ENCODE measurements at regions not wholly inside any gene's neighbourhood (a gene's known extent, or its start where the extent isn't known, plus 50 kb on each side); places are given as distances from the start of the nearest gene placed in this dataset.

- no peak overlapping the region for H3K56ac ChIP-seq (replicated peaks; ENCODE audit: insufficient read length, low read depth, low read length)
- no peak overlapping the region for H3K27ac ChIP-seq (ENCODE audit: low read depth, low read length)
- no peak overlapping the region for H3K18ac ChIP-seq (ENCODE audit: extremely low read depth, low read length)
- no peak overlapping the region for H3K4me3 ChIP-seq (ENCODE audit: extremely low read depth in 1 of 4, insufficient read depth in 2 of 4, low read depth in 3 of 4, low read length in 4 of 4)
- no peak overlapping the region for H4K8ac ChIP-seq (ENCODE audit: extremely low read depth, insufficient read depth, low read length)
- DNase-seq (ENCODE audit: low read depth in 1 of 2, low spot score in 2 of 2) = no peak
- no peak overlapping the region for H3K4me2 ChIP-seq (ENCODE audit: insufficient read depth in 1 of 2, low read depth in 2 of 2, low read length in 2 of 2)
- H3K27me3 ChIP-seq (replicated peaks in 1 of 4; ENCODE audit: control insufficient read depth in 3 of 4, extremely low read depth in 1 of 4, insufficient read depth in 3 of 4, low read length in 3 of 4) = no peaks in the 10 kb centered on the region
- H4K91ac ChIP-seq (replicated peaks; ENCODE audit: insufficient read length, low read length) = no peak overlapping the region
- 91% methylated on average over 6 of the region's 6 CpGs; no CpG with 5 or more reads in 1 of the 2 experiments for WGBS, 2 experiments (ENCODE audit: extremely low coverage in 1 of 2, insufficient coverage in 1 of 2, insufficient read length in 1 of 2, insufficient replicate concordance in 2 of 2, low coverage in 1 of 2, low lambda C conversion rate in 2 of 2, missing lambda C conversion rate in 1 of 2)
- H4K20me1 ChIP-seq (replicated peaks in 1 of 2; ENCODE audit: control insufficient read depth in 1 of 2, insufficient read depth in 2 of 2, low read length in 2 of 2) = no peaks in the 10 kb centered on the region
- peaks cover 2% of the 10 kb centered on the region; the same call in 1 of the 2 replicates for H3K23me2 ChIP-seq (ENCODE audit: low read depth, low read length)
- H3K9ac ChIP-seq (replicated peaks in 1 of 4; ENCODE audit: extremely low read depth in 1 of 4, low read depth in 3 of 4, low read length in 3 of 4) = no peak overlapping the region
- H3K9me3 ChIP-seq (ENCODE audit: insufficient read depth in 2 of 2, low read depth in 1 of 2, low read length in 1 of 2) = no peaks in the 10 kb centered on the region
- no peak overlapping the region for H3K14ac ChIP-seq (ENCODE audit: insufficient read length)
- ChIA-PET POLR2A (ENCODE audit: partially characterized antibody) (no interaction called here), CTCF (ENCODE audit: partially characterized antibody) (interaction anchor here (1.3 kb wide), 1 partner anchor 207 kb away, joined by 5 read pairs; no protein-coding TSS in a partner anchor)
- H3K36me3 ChIP-seq (ENCODE audit: control insufficient read depth in 2 of 4, insufficient read depth in 4 of 4, low read length in 3 of 4) = no peaks in the 10 kb centered on the region
- H2AFZ ChIP-seq (ENCODE audit: low read length) = no peak overlapping the region
- no peak overlapping the region for H2BK15ac ChIP-seq (ENCODE audit: low read length)
- H2BK20ac ChIP-seq (ENCODE audit: low read length) = no peak overlapping the region
- H3K4me1 ChIP-seq (replicated peaks in 1 of 4; ENCODE audit: control insufficient read depth in 3 of 4, insufficient read depth in 4 of 4, low read length in 3 of 4) = no peaks in the 10 kb centered on the region
- no peak overlapping the region for H2AK5ac ChIP-seq (ENCODE audit: low read depth, low read length)
- H4K5ac ChIP-seq (ENCODE audit: insufficient read length, low read depth, low read length) = no peak overlapping the region
- no peaks in the 10 kb centered on the region for H3K79me2 ChIP-seq (ENCODE audit: control insufficient read depth in 1 of 2, insufficient read depth in 2 of 2, low read length in 2 of 2)
- no peaks in the 10 kb centered on the region for H3K79me1 ChIP-seq (ENCODE audit: low read depth, low read length)
- no peak for FAIRE-seq
- H2BK5ac ChIP-seq (ENCODE audit: low read depth, low read length) = no peak overlapping the region
- H2BK12ac ChIP-seq (ENCODE audit: low read depth, low read length) = no peak overlapping the region
- no peak overlapping the region for H2BK120ac ChIP-seq (replicated peaks; ENCODE audit: low read depth, low read length)
- H3K23ac ChIP-seq (ENCODE audit: insufficient read length) = no peak overlapping the region
- H3K4ac ChIP-seq (replicated peaks; ENCODE audit: insufficient read length, low read depth, low read length) = no peak overlapping the region
- TF ChIP-seq KDM4A (IDR thresholded peaks at IDR 0.05; ENCODE audit: low read depth, low read length, severe bottlenecking) = no peak
- TF ChIP-seq RBBP5 (IDR thresholded peaks at IDR 0.05; ENCODE audit: borderline replicate concordance, low read depth, low read length) = no peak
- TF ChIP-seq YY1 (IDR thresholded peaks at IDR 0.05; ENCODE audit: low read depth, low read length) = no peak
- TF ChIP-seq NRF1 (IDR thresholded peaks at IDR 0.05; ENCODE audit: low read depth, low read length) = no peak
- no peak for TF ChIP-seq CEBPB (IDR thresholded peaks at IDR 0.05; ENCODE audit: low read depth, low read length)
- TF ChIP-seq CHD1 (IDR thresholded peaks at IDR 0.05; ENCODE audit: low read depth, low read length) = no peak
- TF ChIP-seq SIRT6 (IDR thresholded peaks at IDR 0.05; ENCODE audit: low read length) = no peak
- no peak for TF ChIP-seq CHD2 (IDR thresholded peaks at IDR 0.05; ENCODE audit: low read length)
- no peak for TF ChIP-seq GABPA (IDR thresholded peaks at IDR 0.05; ENCODE audit: borderline replicate concordance, insufficient read depth, low read length)
- TF ChIP-seq CREB1 (IDR thresholded peaks at IDR 0.05) = no peak
- TF ChIP-seq CBX5 (IDR thresholded peaks at IDR 0.05; ENCODE audit: low read depth, low read length) = no peak
- TF ChIP-seq JUND (IDR thresholded peaks at IDR 0.05; ENCODE audit: low read length) = no peak
- no peak for TF ChIP-seq SP4 (IDR thresholded peaks at IDR 0.05; ENCODE audit: low read length)
- TF ChIP-seq KDM1A (IDR thresholded peaks at IDR 0.05; ENCODE audit: borderline replicate concordance, low read length) = no peak
- no peak for TF ChIP-seq RAD21 (IDR thresholded peaks at IDR 0.05 in 1 of 2, conservative IDR thresholded peaks at IDR 0.05 in 1 of 2; ENCODE audit: low read depth in 2 of 2, low read length in 2 of 2)
- TF ChIP-seq HDAC2 (IDR thresholded peaks at IDR 0.05; ENCODE audit: borderline replicate concordance in 1 of 2, low read depth in 2 of 2, low read length in 2 of 2) = no peak
Measured at GRCh38 chr18:21177822-21178221, 64.2 kb upstream of the GREB1L start.

Measured in H1 (cell line).